H9 (cell line): ENCODE measurements at regions not wholly inside any gene's neighbourhood (a gene's known extent, or its start where the extent isn't known, plus 50 kb on each side); places are given as distances from the start of the nearest gene placed in this dataset.

ENCODE experiments used
- DNase-seq: peaks from one replicate; pipeline ENCODE4 v3.0.0-alpha.2; 2017
- H2AFZ ChIP-seq: one replicate; pipeline ENCODE4 v1.6.1; 2013; ENCODE audit warnings: mild to moderate bottlenecking, low read length, control low read depth, moderate library complexity
- H2AK5ac ChIP-seq: 2 replicates; pipeline ENCODE4 v1.6.1; 2013; ENCODE audit warnings: low read length, control low read depth, mixed read lengths; ENCODE audit not compliant: insufficient read length
- H2BK120ac ChIP-seq: one replicate; pipeline ENCODE4 v1.6.1; 2013; ENCODE audit warnings: low read depth, mild to moderate bottlenecking, low read length, control low read depth, inconsistent platforms; ENCODE audit not compliant: poor library complexity, severe bottlenecking
- H2BK12ac ChIP-seq: 2 replicates; pipeline ENCODE4 v1.6.1; 2013; ENCODE audit warnings: low read length, control low read depth, mixed read lengths, low read depth; ENCODE audit not compliant: insufficient read length
- H2BK15ac ChIP-seq: 2 replicates; pipeline ENCODE4 v1.6.1; 2013; ENCODE audit warnings: low read depth, low read length, control low read depth
- H2BK20ac ChIP-seq: one replicate; pipeline ENCODE4 v1.6.1; 2013; ENCODE audit warnings: low read depth, mild to moderate bottlenecking, low read length, control low read depth, inconsistent platforms; ENCODE audit not compliant: poor library complexity, severe bottlenecking
- H2BK5ac ChIP-seq: 2 replicates; pipeline ENCODE4 v1.6.1; 2013; ENCODE audit warnings: low read length, control low read depth, mixed read lengths; ENCODE audit not compliant: insufficient read length
- H3K14ac ChIP-seq: 2 replicates; pipeline ENCODE4 v1.6.1; 2013; ENCODE audit warnings: low read length, control low read depth; ENCODE audit not compliant: insufficient read depth
- H3K18ac ChIP-seq: 2 replicates; pipeline ENCODE4 v1.6.1; 2013; ENCODE audit warnings: low read depth, mild to moderate bottlenecking, mixed read lengths, low read length, control low read depth; ENCODE audit not compliant: insufficient read length
- H3K23ac ChIP-seq: 2 replicates; pipeline ENCODE4 v1.6.1; 2013; ENCODE audit warnings: low read length, control low read depth, mixed read lengths, low read depth; ENCODE audit not compliant: insufficient read length
- H3K23me2 ChIP-seq: 2 replicates; pipeline ENCODE4 v1.6.1; 2013; ENCODE audit warnings: low read depth, mild to moderate bottlenecking, mixed read lengths, low read length, control low read depth; ENCODE audit not compliant: insufficient read length, poor library complexity, severe bottlenecking
- H3K27ac ChIP-seq: 2 replicates; pipeline ENCODE4 v1.5.1; 2013; ENCODE audit warnings: low read length, control low read depth, mixed read lengths, low read depth; ENCODE audit not compliant: insufficient read length
- H3K27me3 ChIP-seq: 2 replicates; pipeline ENCODE4 v1.6.1; 2013; ENCODE audit warnings: low read length, control low read depth, inconsistent platforms; ENCODE audit not compliant: insufficient read depth
- H3K4ac ChIP-seq: 2 replicates; pipeline ENCODE4 v1.6.1; 2013; ENCODE audit warnings: low read depth, mild to moderate bottlenecking, control low read depth, inconsistent platforms, low read length, moderate library complexity
- H3K4me1 ChIP-seq: 2 replicates; pipeline ENCODE4 v1.6.1; 2013; ENCODE audit warnings: low read length, control low read depth, inconsistent platforms; ENCODE audit not compliant: insufficient read depth
- H3K4me2 ChIP-seq: 2 replicates; pipeline ENCODE4 v1.6.1; 2013; ENCODE audit warnings: low read length, control low read depth, mixed read lengths; ENCODE audit not compliant: insufficient read length, insufficient read depth
- H3K56ac ChIP-seq: 2 replicates; pipeline ENCODE4 v1.6.1; 2013; ENCODE audit warnings: low read depth, mild to moderate bottlenecking, mixed read lengths, low read length, control low read depth; ENCODE audit not compliant: insufficient read length
- H3K79me1 ChIP-seq: 2 replicates; pipeline ENCODE4 v1.6.1; 2013; ENCODE audit warnings: low read depth, mild to moderate bottlenecking, moderate library complexity, low read length, control low read depth, inconsistent platforms; ENCODE audit not compliant: insufficient read depth, poor library complexity, severe bottlenecking
- H3K79me2 ChIP-seq: 2 replicates; pipeline ENCODE4 v1.6.1; 2013; ENCODE audit warnings: low read length, control low read depth, inconsistent platforms; ENCODE audit not compliant: insufficient read depth
- H3K9ac ChIP-seq: 2 replicates; pipeline ENCODE4 v1.6.1; 2013; ENCODE audit warnings: low read length, control low read depth, mixed read lengths; ENCODE audit not compliant: insufficient read length; ENCODE audit errors: extremely low read depth
- H3K9me3 ChIP-seq: one replicate; pipeline ENCODE4 v1.6.1; 2013; ENCODE audit warnings: low read depth, low read length, inconsistent platforms; ENCODE audit not compliant: control insufficient read depth
- H3T11ph ChIP-seq: one replicate; pipeline ENCODE4 v1.6.1; 2013; ENCODE audit warnings: mild to moderate bottlenecking, low read length, control low read depth, inconsistent platforms
- H4K20me1 ChIP-seq: one replicate; pipeline ENCODE4 v1.6.1; 2013; ENCODE audit not compliant: control insufficient read depth, insufficient read length, insufficient read depth
- H4K5ac ChIP-seq: 2 replicates; pipeline ENCODE4 v1.6.1; 2013; ENCODE audit warnings: low read depth, mild to moderate bottlenecking, mixed read lengths, low read length, control low read depth; ENCODE audit not compliant: insufficient read length
- H4K8ac ChIP-seq: replicated peaks from 2 replicates; pipeline ENCODE4 v1.6.1; 2013; ENCODE audit warnings: low read length, control low read depth, mixed read lengths, low read depth; ENCODE audit not compliant: insufficient read length
- H4K91ac ChIP-seq: 2 replicates; pipeline ENCODE4 v1.6.1; 2013; ENCODE audit warnings: low read depth, mild to moderate bottlenecking, moderate library complexity, mixed read lengths, low read length, control low read depth; ENCODE audit not compliant: insufficient read length
- H3K27ac Mint-ChIP-seq, 3 experiments: 2 replicates in 2 of 3; 3 replicates in 1 of 3; pipeline ENCODE4 v1.8.0; 2020 to 2021; ENCODE audit warnings: mixed read lengths in 3 of 3, mild to moderate bottlenecking in 1 of 3, moderate library complexity in 1 of 3
- H3K27me3 Mint-ChIP-seq: 2 replicates; pipeline ENCODE4 v1.8.0; 2021; ENCODE audit warnings: low read depth, mild to moderate bottlenecking, moderate library complexity, mixed read lengths
- H3K36me3 Mint-ChIP-seq, 3 experiments: 2 replicates in 2 of 3; 3 replicates in 1 of 3; pipeline ENCODE4 v1.8.0; 2020 to 2021; ENCODE audit warnings: low read depth in 3 of 3, mixed read lengths in 3 of 3; ENCODE audit not compliant: insufficient read depth in 1 of 3
- H3K4me1 Mint-ChIP-seq, 2 experiments: 2 replicates each; pipeline ENCODE4 v1.8.0; 2020; ENCODE audit warnings: mixed read lengths in 2 of 2
- H3K4me3 Mint-ChIP-seq, 2 experiments: 2 replicates in 1 of 2; 3 replicates in 1 of 2; pipeline ENCODE4 v1.8.0; 2020 to 2021; ENCODE audit warnings: mild to moderate bottlenecking in 2 of 2, mixed read lengths in 2 of 2, moderate library complexity in 1 of 2
- H3K9me3 Mint-ChIP-seq, 2 experiments: 2 replicates in 1 of 2; 3 replicates in 1 of 2; pipeline ENCODE4 v1.8.0; 2020; ENCODE audit warnings: mild to moderate bottlenecking in 2 of 2, mixed read lengths in 2 of 2, moderate library complexity in 1 of 2
- whole genome bisulfite sequencing: extraction: QIAGEN DNeasy Blood & Tissue Kit; methylation state at CpG from one replicate; pipeline ENCODE4 v1.1.7; 2013; ENCODE audit warnings: missing lambda C conversion rate, low lambda C conversion rate, mixed read lengths; ENCODE audit not compliant: insufficient read length; ENCODE audit errors: extremely low coverage; 5-methylcytosine and 5-hydroxymethylcytosine counted together
- TF ChIP-seq, protein P1 (sequence below): fragments of 200-600 bp; sonication (generic); conservative IDR thresholded peaks from 3 replicates; pipeline ENCODE4 v1.8.0; 2021; ENCODE audit warnings: antibody characterized with exemption, mild to moderate bottlenecking

- H4K5ac ChIP-seq = no peak overlapping the region
- H3K14ac ChIP-seq = no peak overlapping the region
- H3K18ac ChIP-seq = no peak overlapping the region
- H3K9me3 ChIP-seq = no peaks in the 10 kb centered on the region
- no peak overlapping the region for H4K8ac ChIP-seq
- H3T11ph ChIP-seq = no peak overlapping the region
- H2BK12ac ChIP-seq = no peak overlapping the region
- Mint-ChIP-seq H3K27me3 (no peaks in the 10 kb centered on the region), H3K36me3 (peaks cover 0 to 4% (median 1%) of the 10 kb centered on the region in 3 experiments; a peak in 3 of 7 replicates), H3K9me3 (peaks cover 0 to 4% of the 10 kb centered on the region in 2 experiments; a peak in 2 of 5 replicates), H3K4me3 (no peak overlapping the region), H3K27ac (no peak overlapping the region), H3K4me1 (no peaks in the 10 kb centered on the region)
- no peaks in the 10 kb centered on the region for H3K79me2 ChIP-seq
- H3K56ac ChIP-seq = no peak overlapping the region
- H3K4me2 ChIP-seq = no peak overlapping the region
- H3K9ac ChIP-seq = no peak overlapping the region
- no peak overlapping the region for H3K4ac ChIP-seq
- H3K27ac ChIP-seq = no peak overlapping the region
- no peak overlapping the region for H4K91ac ChIP-seq
- no CpG with 5 or more reads among the region's 1 CpG for WGBS
- no peak overlapping the region for H2BK120ac ChIP-seq
- no peak overlapping the region for H2BK5ac ChIP-seq
- H3K79me1 ChIP-seq = no peaks in the 10 kb centered on the region
- H2AFZ ChIP-seq = no peak overlapping the region
- no peaks in the 10 kb centered on the region for H3K27me3 ChIP-seq
- no peak overlapping the region for H2BK20ac ChIP-seq
- no peak for DNase-seq
- no peak overlapping the region for H2BK15ac ChIP-seq
- H3K23ac ChIP-seq = no peak overlapping the region
- no peaks in the 10 kb centered on the region for H3K23me2 ChIP-seq
- H3K4me1 ChIP-seq = no peaks in the 10 kb centered on the region
- TF ChIP-seq, protein P1, sequence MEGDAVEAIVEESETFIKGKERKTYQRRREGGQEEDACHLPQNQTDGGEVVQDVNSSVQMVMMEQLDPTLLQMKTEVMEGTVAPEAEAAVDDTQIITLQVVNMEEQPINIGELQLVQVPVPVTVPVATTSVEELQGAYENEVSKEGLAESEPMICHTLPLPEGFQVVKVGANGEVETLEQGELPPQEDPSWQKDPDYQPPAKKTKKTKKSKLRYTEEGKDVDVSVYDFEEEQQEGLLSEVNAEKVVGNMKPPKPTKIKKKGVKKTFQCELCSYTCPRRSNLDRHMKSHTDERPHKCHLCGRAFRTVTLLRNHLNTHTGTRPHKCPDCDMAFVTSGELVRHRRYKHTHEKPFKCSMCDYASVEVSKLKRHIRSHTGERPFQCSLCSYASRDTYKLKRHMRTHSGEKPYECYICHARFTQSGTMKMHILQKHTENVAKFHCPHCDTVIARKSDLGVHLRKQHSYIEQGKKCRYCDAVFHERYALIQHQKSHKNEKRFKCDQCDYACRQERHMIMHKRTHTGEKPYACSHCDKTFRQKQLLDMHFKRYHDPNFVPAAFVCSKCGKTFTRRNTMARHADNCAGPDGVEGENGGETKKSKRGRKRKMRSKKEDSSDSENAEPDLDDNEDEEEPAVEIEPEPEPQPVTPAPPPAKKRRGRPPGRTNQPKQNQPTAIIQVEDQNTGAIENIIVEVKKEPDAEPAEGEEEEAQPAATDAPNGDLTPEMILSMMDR = no peak
- no peaks in the 10 kb centered on the region for H4K20me1 ChIP-seq
- no peak overlapping the region for H2AK5ac ChIP-seq
Measured at GRCh38 chr5:35409361-35409760, 179.1 kb upstream of the PRLR start.
